ENCODE measurements at regions not wholly inside any gene's neighbourhood (a gene's known extent, or its start where the extent isn't known, plus 50 kb on each side); places are given as distances from the start of the nearest gene placed in this dataset.
"Not testable (repeated sequence)": the region's sequence is repeated elsewhere in the genome, so short reads cannot be mapped to it uniquely, and the experiment has no call there.

DNA sequence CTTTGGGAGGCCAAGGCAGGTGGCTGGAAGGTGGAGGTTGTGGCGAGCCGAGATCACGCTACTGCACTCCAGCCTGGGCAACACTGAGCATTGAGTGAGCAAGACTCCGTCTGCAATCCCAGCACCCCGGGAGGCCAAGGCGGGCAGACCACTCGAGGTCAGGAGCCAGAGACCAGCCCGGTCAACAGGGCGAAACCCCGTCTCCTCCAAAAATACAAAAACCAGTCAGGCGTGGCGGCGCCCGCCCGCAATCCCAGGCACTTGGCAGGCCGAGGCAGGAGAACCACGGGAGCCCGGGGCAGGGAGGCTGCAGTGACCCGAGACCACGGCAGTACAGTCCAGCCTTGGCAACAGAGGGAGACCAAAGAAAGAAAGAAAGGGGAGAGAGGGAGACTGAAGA lies 83.5 kb upstream of the TFPI start:
- H3K9me3 Mint-ChIP-seq (ENCODE audit: unreplicated experiment); H3K27me3 Mint-ChIP-seq (ENCODE audit: insufficient read depth, unreplicated experiment); intact Hi-C loops (cut with micrococcal nuclease); POLR2A ChIA-PET; H3K4me1 Mint-ChIP-seq (ENCODE audit: insufficient read depth, unreplicated experiment); DNase-seq (ENCODE audit: unreplicated experiment); H3K27ac Mint-ChIP-seq (ENCODE audit: low read depth, unreplicated experiment); H3K4me3 Mint-ChIP-seq (ENCODE audit: unreplicated experiment); BruUV-seq (replicated peaks); H3K36me3 Mint-ChIP-seq (ENCODE audit: insufficient read depth, unreplicated experiment); CTCF ChIA-PET: not testable (repeated sequence)

DNA sequence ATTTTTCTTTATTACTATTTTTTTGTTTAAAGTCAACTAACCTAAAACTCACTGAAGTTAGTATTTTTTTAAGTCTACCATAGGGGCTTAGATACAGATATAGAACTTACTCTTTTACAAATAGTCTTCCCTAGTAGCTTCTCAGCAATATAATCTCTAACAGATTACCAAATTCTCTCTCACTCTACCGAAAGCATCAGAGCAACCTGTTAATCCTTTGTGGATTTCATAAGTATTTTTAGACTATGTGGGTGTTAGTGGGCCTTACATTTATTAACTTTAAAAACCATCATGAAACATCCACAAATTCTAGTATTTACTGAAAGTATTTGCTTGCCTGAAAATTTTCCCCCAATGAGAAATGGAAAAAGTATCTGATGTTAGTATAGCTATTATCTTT lies 84.6 kb upstream of the TFPI start:
- intact Hi-C loops (cut with micrococcal nuclease) = no loop called here
- Mint-ChIP-seq H3K9me3 (ENCODE audit: unreplicated experiment) (no peaks in the 10 kb centered on the region), H3K27me3 (ENCODE audit: insufficient read depth, unreplicated experiment) (no peaks in the 10 kb centered on the region), H3K36me3 (ENCODE audit: insufficient read depth, unreplicated experiment) (peaks cover 8% of the 10 kb centered on the region), H3K27ac (ENCODE audit: low read depth, unreplicated experiment) (no peak overlapping the region), H3K4me1 (ENCODE audit: insufficient read depth, unreplicated experiment) (no peaks in the 10 kb centered on the region), H3K4me3 (ENCODE audit: unreplicated experiment) (no peak overlapping the region)
- CTCF ChIA-PET = interaction anchor here (0.6 kb wide), 1 partner anchor 1967 kb away, joined by 3 read pairs; no protein-coding TSS in a partner anchor
- no TSS peak for BruUV-seq (replicated peaks)
- TF ChIP-seq, protein P1, sequence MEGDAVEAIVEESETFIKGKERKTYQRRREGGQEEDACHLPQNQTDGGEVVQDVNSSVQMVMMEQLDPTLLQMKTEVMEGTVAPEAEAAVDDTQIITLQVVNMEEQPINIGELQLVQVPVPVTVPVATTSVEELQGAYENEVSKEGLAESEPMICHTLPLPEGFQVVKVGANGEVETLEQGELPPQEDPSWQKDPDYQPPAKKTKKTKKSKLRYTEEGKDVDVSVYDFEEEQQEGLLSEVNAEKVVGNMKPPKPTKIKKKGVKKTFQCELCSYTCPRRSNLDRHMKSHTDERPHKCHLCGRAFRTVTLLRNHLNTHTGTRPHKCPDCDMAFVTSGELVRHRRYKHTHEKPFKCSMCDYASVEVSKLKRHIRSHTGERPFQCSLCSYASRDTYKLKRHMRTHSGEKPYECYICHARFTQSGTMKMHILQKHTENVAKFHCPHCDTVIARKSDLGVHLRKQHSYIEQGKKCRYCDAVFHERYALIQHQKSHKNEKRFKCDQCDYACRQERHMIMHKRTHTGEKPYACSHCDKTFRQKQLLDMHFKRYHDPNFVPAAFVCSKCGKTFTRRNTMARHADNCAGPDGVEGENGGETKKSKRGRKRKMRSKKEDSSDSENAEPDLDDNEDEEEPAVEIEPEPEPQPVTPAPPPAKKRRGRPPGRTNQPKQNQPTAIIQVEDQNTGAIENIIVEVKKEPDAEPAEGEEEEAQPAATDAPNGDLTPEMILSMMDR (IDR thresholded peaks at IDR 0.05; ENCODE audit: unreplicated experiment) = no peak
- POLR2A ChIA-PET = no interaction called here
- no peak for DNase-seq (ENCODE audit: unreplicated experiment)

DNA sequence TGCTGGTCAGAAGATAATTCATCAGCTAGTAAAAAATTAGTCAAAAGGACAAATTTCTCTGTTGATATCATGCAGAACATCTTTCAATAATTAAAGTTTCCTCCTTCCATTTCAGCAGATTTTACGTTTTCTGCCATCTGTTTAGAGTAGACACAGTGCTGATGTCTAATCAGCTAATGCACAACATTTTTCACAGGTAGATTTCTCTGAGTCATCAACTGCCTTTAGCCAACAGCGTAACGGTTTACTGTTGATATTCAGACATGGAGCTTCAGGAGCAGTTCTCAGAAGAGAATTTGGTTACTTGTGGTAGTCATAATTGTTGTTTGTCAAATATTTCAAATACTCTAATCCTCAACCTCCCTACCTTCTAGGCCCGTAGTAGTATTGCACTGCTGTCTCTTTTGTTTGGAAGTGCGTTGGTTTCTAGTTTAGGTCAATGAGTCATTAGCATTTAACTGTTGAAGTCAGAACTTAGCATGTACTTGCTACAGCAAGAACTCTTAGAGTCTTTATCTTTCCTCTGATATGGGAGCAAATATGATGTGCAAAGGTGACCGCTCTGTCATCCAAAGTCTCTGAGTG lies 86.8 kb upstream of the TFPI start:
- H3K36me3 Mint-ChIP-seq (ENCODE audit: insufficient read depth, unreplicated experiment) = peaks cover 8% of the 10 kb centered on the region
- BruUV-seq (replicated peaks) = no TSS peak
- H3K4me1 Mint-ChIP-seq (ENCODE audit: insufficient read depth, unreplicated experiment) = no peaks in the 10 kb centered on the region
- CTCF ChIA-PET = interaction anchor here (0.8 kb wide), 1 partner anchor 23 kb away, joined by 3 read pairs; no protein-coding TSS in a partner anchor
- H3K27me3 Mint-ChIP-seq (ENCODE audit: insufficient read depth, unreplicated experiment) = no peaks in the 10 kb centered on the region
- H3K4me3 Mint-ChIP-seq (ENCODE audit: unreplicated experiment) = no peak overlapping the region
- no peak overlapping the region for H3K27ac Mint-ChIP-seq (ENCODE audit: low read depth, unreplicated experiment)
- POLR2A ChIA-PET = no interaction called here
- H3K9me3 Mint-ChIP-seq (ENCODE audit: unreplicated experiment) = no peaks in the 10 kb centered on the region
- no peak for DNase-seq (ENCODE audit: unreplicated experiment)
- intact Hi-C loops (cut with micrococcal nuclease) = no loop called here
- TF ChIP-seq, protein P1 (IDR thresholded peaks at IDR 0.05; ENCODE audit: unreplicated experiment) = no peak

DNA sequence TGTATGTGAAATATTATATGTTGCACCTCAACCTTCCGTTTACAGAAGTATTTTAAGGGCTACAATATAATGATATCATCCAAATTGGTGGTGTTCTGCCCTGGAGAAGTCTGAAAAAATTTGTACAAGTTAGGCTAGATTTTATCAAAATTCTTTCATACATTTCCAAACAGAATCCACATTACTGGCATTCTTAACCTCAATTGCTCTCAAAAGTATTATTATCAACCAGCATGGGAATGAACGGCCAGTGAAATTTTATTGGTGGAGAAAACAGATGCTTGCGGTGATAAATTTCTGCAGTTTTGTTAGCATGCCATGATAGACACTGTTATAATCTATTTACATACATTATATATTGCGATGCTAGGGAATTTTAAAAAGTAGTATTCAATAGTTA lies 88.3 kb upstream of the TFPI start:
- TF ChIP-seq, protein P1 (IDR thresholded peaks at IDR 0.05; ENCODE audit: unreplicated experiment) = no peak
- Mint-ChIP-seq H3K4me1 (ENCODE audit: insufficient read depth, unreplicated experiment) (peaks cover 11% of the 10 kb centered on the region), H3K27ac (ENCODE audit: low read depth, unreplicated experiment) (no peak overlapping the region), H3K4me3 (ENCODE audit: unreplicated experiment) (no peak overlapping the region), H3K9me3 (ENCODE audit: unreplicated experiment) (no peaks in the 10 kb centered on the region), H3K27me3 (ENCODE audit: insufficient read depth, unreplicated experiment) (no peaks in the 10 kb centered on the region), H3K36me3 (ENCODE audit: insufficient read depth, unreplicated experiment) (peaks cover 8% of the 10 kb centered on the region)
- no peak for DNase-seq (ENCODE audit: unreplicated experiment)
- CTCF ChIA-PET = no interaction called here
- POLR2A ChIA-PET = no interaction called here
- intact Hi-C loops (cut with micrococcal nuclease) = no loop called here
- BruUV-seq (replicated peaks) = no TSS peak

DNA sequence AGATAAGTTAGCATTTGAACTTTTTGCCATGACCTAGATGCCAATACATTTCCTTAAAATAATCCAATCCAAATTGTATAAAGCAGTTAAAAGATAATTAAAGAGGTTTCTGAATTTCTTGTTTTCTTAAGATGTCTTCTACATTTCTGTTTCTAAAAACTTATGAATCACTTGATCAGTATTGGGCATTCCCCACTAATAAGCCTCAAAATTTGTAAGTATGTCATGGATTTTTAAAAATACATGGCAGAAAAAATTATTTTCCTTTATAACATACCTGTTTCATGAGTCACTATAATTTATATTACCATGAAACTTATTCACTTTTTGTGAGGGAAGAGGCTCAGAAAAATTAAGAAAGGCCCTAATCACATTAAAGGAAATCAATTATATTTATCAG lies 90.3 kb upstream of the TFPI start:
- Mint-ChIP-seq H3K27ac (ENCODE audit: low read depth, unreplicated experiment) (no peak overlapping the region), H3K36me3 (ENCODE audit: insufficient read depth, unreplicated experiment) (no peaks in the 10 kb centered on the region), H3K9me3 (ENCODE audit: unreplicated experiment) (no peaks in the 10 kb centered on the region), H3K27me3 (ENCODE audit: insufficient read depth, unreplicated experiment) (no peaks in the 10 kb centered on the region), H3K4me3 (ENCODE audit: unreplicated experiment) (no peak overlapping the region), H3K4me1 (ENCODE audit: insufficient read depth, unreplicated experiment) (peaks cover 11% of the 10 kb centered on the region)
- no peak for DNase-seq (ENCODE audit: unreplicated experiment)
- intact Hi-C loops (cut with micrococcal nuclease) = no loop called here
- ChIA-PET CTCF (no interaction called here), POLR2A (no interaction called here)
- BruUV-seq (replicated peaks) = no TSS peak
- TF ChIP-seq, protein P1 (IDR thresholded peaks at IDR 0.05; ENCODE audit: unreplicated experiment) = no peak

Data from MCF 10A (cell line).